ENCODE measurements at regions not wholly inside any gene's neighbourhood (a gene's known extent, or its start where the extent isn't known, plus 50 kb on each side); places are given as distances from the start of the nearest gene placed in this dataset.

- Mint-ChIP-seq H3K4me3 (peak overlapping the region; percentile 44), H3K36me3 (ENCODE audit: low read depth) (peaks cover 6% of the 10 kb centered on the region; the same call in 1 of the 2 replicates), H3K4me1 (ENCODE audit: low read depth) (peaks cover 60% of the 10 kb centered on the region), H3K9me3 (peaks cover 15% of the 10 kb centered on the region), H3K27me3 (ENCODE audit: insufficient read depth) (no peaks in the 10 kb centered on the region), H3K27ac (peak overlapping the region; percentile 84)
- TF ChIP-seq CTCF (IDR thresholded peaks at IDR 0.05), result no peak
- peak; percentile 88 for DNase-seq
These were observed 122.1 kb upstream of the ADAMTS16 start for GRCh38 chr5:5017827-5018577.

- DNase-seq, result peak; percentile 70
- Mint-ChIP-seq H3K36me3 (ENCODE audit: low read depth) (peaks cover 6% of the 10 kb centered on the region; the same call in 1 of the 2 replicates), H3K27ac (peak overlapping the region; percentile 84), H3K9me3 (peaks cover 15% of the 10 kb centered on the region), H3K4me1 (ENCODE audit: low read depth) (peaks cover 57% of the 10 kb centered on the region), H3K27me3 (ENCODE audit: insufficient read depth) (no peaks in the 10 kb centered on the region), H3K4me3 (peak overlapping the region; percentile 44)
- no peak for TF ChIP-seq CTCF (IDR thresholded peaks at IDR 0.05)
These were observed 121.6 kb upstream of the ADAMTS16 start for GRCh38 chr5:5018578-5018970.

- DNase-seq, result no peak
- Mint-ChIP-seq H3K4me1 (ENCODE audit: low read depth) (peaks cover 37% of the 10 kb centered on the region), H3K36me3 (ENCODE audit: low read depth) (peaks cover 6% of the 10 kb centered on the region; the same call in 1 of the 2 replicates), H3K9me3 (peaks cover 15% of the 10 kb centered on the region), H3K4me3 (no peak overlapping the region), H3K27me3 (ENCODE audit: insufficient read depth) (no peaks in the 10 kb centered on the region), H3K27ac (no peak overlapping the region)
- TF ChIP-seq CTCF (IDR thresholded peaks at IDR 0.05), result no peak
These were observed 118.7 kb upstream of the ADAMTS16 start for GRCh38 chr5:5021436-5021835.

GRCh38 chr5:5025098-5025773 lies 114.9 kb upstream of the ADAMTS16 start:
- no peak overlapping the region for H3K4me3 Mint-ChIP-seq
- H3K4me1 Mint-ChIP-seq (ENCODE audit: low read depth), result peaks cover under 1% of the 10 kb centered on the region; the same call in 1 of the 2 replicates
- no peaks in the 10 kb centered on the region; the same call in 1 of the 2 replicates for H3K9me3 Mint-ChIP-seq
- no peaks in the 10 kb centered on the region; the same call in 1 of the 2 replicates for H3K27me3 Mint-ChIP-seq (ENCODE audit: insufficient read depth)
- TF ChIP-seq CTCF (IDR thresholded peaks at IDR 0.05), result no peak
- no peak overlapping the region for H3K27ac Mint-ChIP-seq
- no peaks in the 10 kb centered on the region for H3K36me3 Mint-ChIP-seq (ENCODE audit: low read depth)
- DNase-seq, result no peak

- Mint-ChIP-seq H3K9me3 (peaks cover 3% of the 10 kb centered on the region; the same call in 1 of the 2 replicates), H3K4me1 (ENCODE audit: low read depth) (no peaks in the 10 kb centered on the region), H3K27ac (no peak overlapping the region), H3K4me3 (no peak overlapping the region), H3K36me3 (ENCODE audit: low read depth) (no peaks in the 10 kb centered on the region), H3K27me3 (ENCODE audit: insufficient read depth) (no peaks in the 10 kb centered on the region; the same call in 1 of the 2 replicates)
- DNase-seq, result no peak
- TF ChIP-seq CTCF (IDR thresholded peaks at IDR 0.05), result no peak
These were observed 114.2 kb upstream of the ADAMTS16 start for GRCh38 chr5:5025774-5026408.
